ENCODE measurements at regions not wholly inside any gene's neighbourhood (a gene's known extent, or its start where the extent isn't known, plus 50 kb on each side); places are given as distances from the start of the nearest gene placed in this dataset.

- intact Hi-C loops (cut with micrococcal nuclease), result no loop called here
- peaks cover 63% of the 10 kb centered on the region for H3K9me3 Mint-ChIP-seq
- no peak overlapping the region for H3K4me3 Mint-ChIP-seq
Measured at GRCh38 chr19:56721714-56722113, 50.2 kb upstream of the ZNF835 start.

More at GRCh38 chr19:56721714-56722113, 50.2 kb upstream of the ZNF835 start:
- DNase-seq, result no peak
- peaks cover 9% of the 10 kb centered on the region for H3K36me3 Mint-ChIP-seq
- no peaks in the 10 kb centered on the region for H3K27me3 Mint-ChIP-seq
- ChIA-PET POLR2A (no interaction called here), CTCF (no interaction called here)
- no peak overlapping the region for H3K27ac Mint-ChIP-seq
- no peaks in the 10 kb centered on the region for H3K4me1 Mint-ChIP-seq (ENCODE audit: low read depth)

Data from activated CD4-positive, alpha-beta memory T cell treated with anti-CD3 and anti-CD28 coated beads for 36 hours (primary cell).